Adipocyte (in vitro differentiated cells): ENCODE measurements at regions not wholly inside any gene's neighbourhood (a gene's known extent, or its start where the extent isn't known, plus 50 kb on each side); places are given as distances from the start of the nearest gene placed in this dataset.

Experiments
- DNase-seq: peaks from one replicate; pipeline ENCODE4 v3.0.0-alpha.2; 2015; ENCODE audit warnings: low read depth
- H3K27me3 ChIP-seq: replicated peaks from 2 replicates; pipeline ENCODE4 v1.7.0; 2013; ENCODE audit warnings: mild to moderate bottlenecking, low read length, moderate library complexity; ENCODE audit not compliant: control insufficient read depth, insufficient read depth
- H3K36me3 ChIP-seq: 2 replicates; pipeline ENCODE4 v1.7.0; 2013; ENCODE audit warnings: low read length, mild to moderate bottlenecking, moderate library complexity; ENCODE audit not compliant: control insufficient read depth, insufficient read depth, severe bottlenecking
- H3K4me1 ChIP-seq: 2 replicates; pipeline ENCODE4 v1.7.0; 2013; ENCODE audit warnings: mild to moderate bottlenecking, low read length, moderate library complexity; ENCODE audit not compliant: control insufficient read depth, insufficient read depth
- H3K4me3 ChIP-seq: 2 replicates; pipeline ENCODE4 v1.7.0; 2013; ENCODE audit warnings: mild to moderate bottlenecking, low read length, moderate library complexity
- H3K9ac ChIP-seq: 2 replicates; pipeline ENCODE4 v1.7.0; 2013; ENCODE audit warnings: mild to moderate bottlenecking, low read length, moderate library complexity
- H3K9me3 ChIP-seq: 2 replicates; pipeline ENCODE4 v1.7.0; 2013; ENCODE audit warnings: mild to moderate bottlenecking, low read length, moderate library complexity; ENCODE audit not compliant: control insufficient read depth

DNA sequence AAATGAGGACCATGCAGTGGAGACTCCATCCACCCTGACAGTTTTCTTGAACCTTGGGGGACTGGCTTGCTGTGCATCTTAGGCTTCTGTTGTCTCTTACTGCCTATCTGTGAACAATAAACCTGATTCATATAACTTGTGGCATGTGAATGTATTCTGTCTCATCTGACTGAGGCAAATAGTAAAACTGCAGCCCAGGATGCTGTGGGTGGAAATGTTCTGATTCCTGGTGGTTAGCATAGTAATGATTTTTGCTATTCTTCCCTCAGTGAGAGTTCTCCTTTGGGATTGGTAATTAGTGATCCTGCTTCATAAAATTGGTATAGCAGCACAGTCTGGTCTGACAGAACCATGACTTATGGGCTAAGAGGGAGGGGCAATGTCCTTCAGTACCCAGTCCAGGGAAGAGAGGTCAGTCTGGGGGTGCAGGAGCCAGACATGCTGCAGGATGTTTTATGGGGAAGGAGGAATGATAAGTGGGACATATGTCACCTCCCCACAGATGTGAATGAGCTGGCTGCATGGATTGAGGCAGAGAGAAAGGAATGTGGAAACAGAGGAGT lies 147.1 kb downstream of the OR2B2 start:
- Histone ChIP-seq H3K36me3 (no peaks in the 10 kb centered on the region), H3K9me3 (no peaks in the 10 kb centered on the region), H3K4me1 (no peaks in the 10 kb centered on the region), H3K27me3 (peaks cover 23% of the 10 kb centered on the region), H3K4me3 (no peak overlapping the region), H3K9ac (no peak overlapping the region)
- no peak for DNase-seq

DNA sequence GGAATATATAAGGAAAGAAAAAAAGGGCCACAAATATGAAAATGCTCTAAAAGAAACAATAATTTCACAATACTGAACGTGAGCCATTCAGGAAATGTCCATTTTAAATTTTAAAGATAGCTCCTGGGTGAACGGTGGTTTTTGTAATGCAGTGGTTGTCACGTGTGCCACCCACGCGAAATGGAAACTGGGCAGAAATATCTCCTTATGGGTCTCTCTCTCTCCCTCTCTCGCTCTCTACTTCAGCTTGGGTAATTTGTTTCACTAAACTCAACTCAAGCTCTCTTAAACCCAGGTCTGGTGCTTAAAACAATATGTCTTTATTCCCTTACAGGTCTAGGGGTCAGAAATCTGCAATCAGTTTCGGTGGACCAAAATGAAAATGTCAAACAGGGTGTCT lies 150.8 kb downstream of the OR2B2 start:
- no peaks in the 10 kb centered on the region for H3K4me1 ChIP-seq
- no peaks in the 10 kb centered on the region for H3K9me3 ChIP-seq
- no peak overlapping the region for H3K4me3 ChIP-seq
- peak; percentile 9 for DNase-seq
- H3K36me3 ChIP-seq, result no peaks in the 10 kb centered on the region
- peaks cover 23% of the 10 kb centered on the region for H3K27me3 ChIP-seq
- no peak overlapping the region for H3K9ac ChIP-seq

DNA sequence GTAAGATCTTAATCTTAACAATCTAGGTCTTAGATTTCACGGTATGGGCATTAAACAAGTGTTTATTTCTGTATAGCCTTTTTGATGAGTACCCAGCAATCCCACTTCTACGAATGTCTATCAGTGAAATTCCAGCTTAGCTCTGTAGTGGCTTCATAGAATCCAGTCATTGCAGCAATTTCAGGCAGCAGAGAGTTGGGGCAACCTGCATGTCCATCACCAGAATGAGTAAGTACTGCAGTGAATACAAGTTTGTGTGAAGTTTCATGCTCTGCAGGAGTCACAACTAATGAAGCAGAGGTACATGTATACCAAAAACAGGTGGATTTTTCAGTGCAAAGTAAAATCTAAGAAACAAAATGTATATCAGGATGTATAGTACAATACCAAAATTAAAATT lies 151.7 kb downstream of the OR2B2 start:
- no peak for DNase-seq
- Histone ChIP-seq H3K4me3 (no peak overlapping the region), H3K4me1 (no peaks in the 10 kb centered on the region), H3K36me3 (no peaks in the 10 kb centered on the region), H3K9me3 (no peaks in the 10 kb centered on the region), H3K9ac (no peak overlapping the region), H3K27me3 (peaks cover 26% of the 10 kb centered on the region)

DNA sequence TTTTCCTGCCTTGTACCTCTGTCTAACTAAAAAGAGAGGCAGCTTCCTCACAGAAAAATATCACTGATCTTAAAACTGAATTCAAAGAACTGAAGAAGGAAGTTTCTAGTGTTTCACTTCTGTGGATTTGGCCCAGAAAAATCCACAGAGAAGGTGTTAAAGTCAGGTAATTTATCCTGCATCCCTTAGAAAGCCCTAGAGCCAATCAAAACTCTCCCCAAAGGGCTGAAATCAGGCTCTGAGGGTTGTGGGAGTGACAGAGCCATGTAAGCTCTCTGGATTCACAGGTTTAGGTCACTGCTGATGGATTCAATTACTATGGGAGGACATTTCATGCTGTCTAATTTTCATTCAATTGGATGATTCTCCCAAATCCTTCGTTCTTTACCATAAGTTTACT lies 152.3 kb downstream of the OR2B2 start:
- Histone ChIP-seq H3K27me3 (peaks cover 26% of the 10 kb centered on the region), H3K9me3 (no peaks in the 10 kb centered on the region), H3K4me1 (no peaks in the 10 kb centered on the region), H3K36me3 (no peaks in the 10 kb centered on the region), H3K4me3 (no peak overlapping the region), H3K9ac (no peak overlapping the region)
- no peak for DNase-seq

DNA sequence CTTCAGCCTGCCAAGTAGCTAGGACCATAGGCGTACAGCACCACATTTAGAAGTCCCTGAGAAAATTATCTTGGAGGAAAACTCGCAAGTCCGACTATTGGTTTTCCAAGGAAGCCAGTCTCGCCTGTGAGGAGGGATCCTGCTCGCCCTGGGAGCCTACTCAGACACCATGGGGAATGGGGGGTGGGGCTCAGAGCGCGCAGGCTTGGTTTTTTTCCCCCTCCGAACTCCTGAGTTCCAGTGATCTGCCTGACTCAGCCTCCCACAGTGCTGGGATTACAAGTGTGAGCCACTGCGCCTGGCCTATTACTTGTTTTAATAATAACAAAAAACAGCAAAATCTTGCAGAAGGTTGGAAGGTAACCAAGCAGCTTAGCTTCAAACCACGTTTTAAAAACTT lies 153.7 kb downstream of the OR2B2 start:
- Histone ChIP-seq H3K36me3 (no peaks in the 10 kb centered on the region), H3K27me3 (peaks cover 26% of the 10 kb centered on the region), H3K9ac (no peak overlapping the region), H3K4me1 (no peaks in the 10 kb centered on the region), H3K4me3 (no peak overlapping the region), H3K9me3 (no peaks in the 10 kb centered on the region)
- no peak for DNase-seq

DNA sequence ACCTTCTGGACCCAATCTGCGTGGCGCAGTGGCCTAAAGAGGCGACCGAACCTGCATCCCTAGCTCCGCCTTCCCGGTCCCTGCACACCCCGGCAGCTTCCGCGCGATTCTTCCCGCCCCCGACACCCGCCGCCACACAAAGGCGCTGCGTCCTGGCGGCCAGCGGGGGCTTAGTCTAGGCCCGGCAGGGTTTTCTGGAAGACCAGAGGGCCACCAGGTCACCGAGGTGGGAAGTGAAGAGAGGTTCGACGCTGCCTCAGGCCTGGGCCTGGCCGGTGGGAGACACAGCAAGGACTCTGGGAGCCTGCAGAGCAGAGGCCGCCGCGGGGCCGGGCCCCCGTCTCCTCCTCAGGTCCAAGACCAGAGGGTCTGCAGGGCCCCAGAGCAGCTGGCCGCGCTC lies 154.9 kb downstream of the OR2B2 start:
- peak overlapping the region; percentile 52 for H3K4me3 ChIP-seq
- H3K9ac ChIP-seq, result no peak overlapping the region
- no peaks in the 10 kb centered on the region for H3K4me1 ChIP-seq
- DNase-seq, result no peak
- no peaks in the 10 kb centered on the region for H3K9me3 ChIP-seq
- H3K36me3 ChIP-seq, result no peaks in the 10 kb centered on the region
- peaks cover 22% of the 10 kb centered on the region for H3K27me3 ChIP-seq

DNA sequence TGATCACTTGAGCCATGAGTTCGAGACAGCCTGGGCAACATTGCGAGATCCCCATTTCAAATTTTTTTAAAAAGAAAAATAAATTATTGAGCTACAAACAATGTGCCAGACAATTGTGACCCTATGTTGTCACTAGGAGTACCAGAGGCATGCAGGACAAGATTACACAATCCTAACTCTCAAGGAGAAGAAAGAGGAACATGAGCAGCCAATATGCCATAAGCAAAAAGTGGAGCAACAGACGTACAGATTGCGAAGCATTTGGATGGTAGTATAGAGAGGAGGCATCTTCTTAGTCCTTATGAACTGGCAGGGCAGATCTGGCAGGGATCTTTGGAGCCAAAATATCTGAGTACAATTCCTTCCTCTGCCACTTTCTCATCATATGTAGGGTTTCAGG lies 156.4 kb downstream of the OR2B2 start:
- no peaks in the 10 kb centered on the region for H3K36me3 ChIP-seq

DNA sequence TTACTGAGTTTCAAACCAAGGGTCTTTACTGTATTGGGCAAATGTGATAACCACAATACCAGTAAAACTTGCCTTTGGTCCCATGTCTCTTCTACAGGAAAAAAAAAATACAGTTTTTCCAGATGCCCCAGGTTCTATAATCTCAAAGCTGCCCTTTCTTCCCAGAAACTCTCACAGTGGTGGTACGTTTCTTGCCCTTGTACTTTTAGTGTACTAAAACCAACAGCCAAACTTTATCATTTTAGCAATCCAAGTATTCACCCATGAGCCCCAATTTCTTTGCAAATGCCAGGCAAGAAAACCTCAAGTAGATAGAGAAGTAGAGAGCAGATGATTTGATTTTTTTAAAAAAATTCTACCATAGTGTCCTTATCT lies 157.8 kb downstream of the OR2B2 start:
- peak overlapping the region; percentile 56 for H3K9ac ChIP-seq
- peak overlapping the region; percentile 100 for H3K4me3 ChIP-seq
- H3K27me3 ChIP-seq, result peaks cover 20% of the 10 kb centered on the region
- H3K4me1 ChIP-seq, result no peaks in the 10 kb centered on the region
- H3K9me3 ChIP-seq, result no peaks in the 10 kb centered on the region
- no peak for DNase-seq
- H3K36me3 ChIP-seq, result no peaks in the 10 kb centered on the region

More for the DNA sequence above, 156.4 kb downstream of the OR2B2 start:
- no peak overlapping the region for H3K9ac ChIP-seq
- H3K27me3 ChIP-seq, result peaks cover 20% of the 10 kb centered on the region
- H3K4me3 ChIP-seq, result no peak overlapping the region
- DNase-seq, result no peak
- no peaks in the 10 kb centered on the region for H3K4me1 ChIP-seq
- no peaks in the 10 kb centered on the region for H3K9me3 ChIP-seq

DNA sequence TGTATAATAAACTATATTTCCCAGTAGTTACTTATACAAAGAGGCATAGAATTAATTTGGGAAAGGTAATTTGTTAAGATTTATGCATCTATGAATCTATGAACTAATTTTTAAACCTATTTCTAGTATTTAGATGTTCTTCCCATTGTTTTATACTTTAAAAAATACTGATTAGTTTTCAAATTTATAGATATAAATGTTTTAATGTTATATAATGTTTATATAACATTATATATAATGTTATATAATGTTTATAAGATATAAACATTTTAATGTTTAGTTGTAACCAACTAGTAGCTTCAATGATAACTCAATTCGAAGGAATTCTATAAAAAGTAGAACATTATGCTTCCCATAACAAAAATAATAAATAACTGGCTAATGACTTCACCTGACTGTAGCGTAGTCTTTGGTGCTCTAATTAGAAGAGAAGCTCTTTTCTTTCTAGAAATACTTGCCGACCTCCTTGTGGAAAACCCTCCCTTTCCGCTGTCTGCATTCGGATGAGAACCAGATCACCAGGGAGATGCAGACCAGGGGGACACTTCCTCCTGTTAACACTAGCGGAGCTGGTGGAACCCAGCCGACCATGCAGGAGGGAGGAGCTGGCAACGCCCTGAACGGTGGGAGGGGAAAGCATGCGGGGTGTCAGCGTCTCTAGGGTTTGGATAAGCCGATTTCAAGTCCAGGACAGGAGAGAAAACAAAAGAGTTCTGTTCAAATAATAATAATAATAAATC lies 158.4 kb downstream of the OR2B2 start:
- no peaks in the 10 kb centered on the region for H3K36me3 ChIP-seq
- H3K4me3 ChIP-seq, result peak overlapping the region; percentile 100
- peak; percentile 82 for DNase-seq
- H3K4me1 ChIP-seq, result no peaks in the 10 kb centered on the region
- peak overlapping the region; percentile 56 for H3K9ac ChIP-seq
- no peaks in the 10 kb centered on the region for H3K9me3 ChIP-seq
- H3K27me3 ChIP-seq, result peaks cover 20% of the 10 kb centered on the region

DNA sequence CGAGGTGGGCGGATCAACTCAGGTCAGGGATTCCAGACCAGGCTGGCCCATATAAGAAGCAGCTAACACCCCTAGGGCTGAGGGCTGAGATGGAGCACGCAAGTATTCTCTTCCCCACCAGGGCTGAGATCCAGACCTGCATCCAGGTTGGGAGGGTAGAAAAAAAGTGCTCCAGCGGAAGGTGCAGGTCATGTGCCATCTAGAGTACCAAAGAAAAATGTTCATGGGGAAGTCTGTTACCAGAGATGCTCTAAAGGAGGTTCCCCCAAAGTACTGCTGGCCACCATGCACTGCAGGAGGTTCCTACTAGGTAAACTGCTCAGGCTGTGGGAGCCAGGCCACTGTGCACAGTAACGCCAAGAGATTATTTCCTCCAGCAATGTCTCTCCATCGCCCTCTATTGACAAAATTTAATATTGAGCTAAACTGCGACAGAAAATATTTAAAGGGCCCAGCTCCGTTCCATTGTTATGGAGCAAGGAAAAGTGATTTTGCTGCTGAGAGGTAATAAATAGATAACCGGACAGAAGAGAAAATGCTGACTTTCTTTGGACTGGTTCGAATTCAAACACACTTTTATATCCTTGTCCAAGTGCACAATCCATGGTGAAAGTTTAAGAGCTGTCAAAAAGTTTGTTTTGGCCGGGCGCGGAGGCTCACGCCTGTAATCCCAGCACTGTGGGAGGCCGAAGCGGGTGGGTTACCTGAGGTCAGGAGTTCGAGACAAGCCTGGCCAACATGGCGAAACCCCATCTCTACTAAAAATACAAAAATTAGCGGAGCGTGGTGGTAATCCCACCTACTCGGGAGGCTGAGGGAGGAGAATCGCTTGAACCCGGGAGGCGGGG lies 159.9 kb downstream of the OR2B2 start:
- H3K4me1 ChIP-seq, result no peaks in the 10 kb centered on the region
- peaks cover 11% of the 10 kb centered on the region for H3K27me3 ChIP-seq

DNA sequence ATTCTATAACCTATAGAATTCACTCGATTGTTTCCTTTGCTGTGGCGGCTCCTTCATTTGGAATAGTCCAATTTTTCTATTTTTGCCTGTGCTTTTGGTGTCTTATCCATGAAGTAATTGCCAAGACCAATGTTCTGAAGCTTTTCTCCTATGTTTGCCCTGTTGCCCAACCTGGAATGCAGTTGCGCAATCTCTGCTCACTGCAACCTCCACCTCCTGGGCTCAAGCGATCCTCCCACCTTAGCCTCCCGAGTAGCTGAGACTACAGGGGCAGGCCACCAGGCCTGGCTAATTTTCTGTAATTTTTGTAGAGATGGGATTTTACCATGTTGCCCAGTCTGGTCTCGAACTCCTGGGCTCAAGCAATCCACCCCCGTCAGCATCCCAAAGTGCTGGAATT lies 163.5 kb downstream of the OR2B2 start:
- no peak for DNase-seq

More for the DNA sequence above, 159.9 kb downstream of the OR2B2 start:
- H3K36me3 ChIP-seq, result no peaks in the 10 kb centered on the region
- H3K9me3 ChIP-seq, result no peaks in the 10 kb centered on the region
- H3K9ac ChIP-seq, result peak overlapping the region; percentile 87
- peak; percentile 93 for DNase-seq
- peak overlapping the region; percentile 100 for H3K4me3 ChIP-seq

More for the DNA sequence above, 163.5 kb downstream of the OR2B2 start:
- no peaks in the 10 kb centered on the region for H3K9me3 ChIP-seq
- H3K36me3 ChIP-seq, result no peaks in the 10 kb centered on the region
- peaks cover 12% of the 10 kb centered on the region for H3K27me3 ChIP-seq
- H3K4me3 ChIP-seq, result no peak overlapping the region
- H3K9ac ChIP-seq, result no peak overlapping the region
- H3K4me1 ChIP-seq, result no peaks in the 10 kb centered on the region
